ENCODE measurements at regions not wholly inside any gene's neighbourhood (a gene's known extent, or its start where the extent isn't known, plus 50 kb on each side); places are given as distances from the start of the nearest gene placed in this dataset.
"Not testable (repeated sequence)": the region's sequence is repeated elsewhere in the genome, so short reads cannot be mapped to it uniquely, and the experiment has no call there.

GRCh38 chrX:47302396-47302795 is 68.0 kb upstream of the ZNF157 start:
- DNase-seq, result no peak

GRCh38 chrX:47306471-47307023 is 63.8 kb upstream of the ZNF157 start:
- DNase-seq, result not testable (repeated sequence)

- DNase-seq, result peak in 13 of 51 donors; percentile 0 to 13 (median 3)
Observed at GRCh38 chrX:47311932-47312774, 58.2 kb upstream of the ZNF157 start.

- peak in 3 of 51 donors; percentile 0 for DNase-seq
Observed at GRCh38 chrX:47313056-47313455, 57.3 kb upstream of the ZNF157 start.

GRCh38 chrX:47316276-47317025 is 53.9 kb upstream of the ZNF157 start:
- DNase-seq, result peak in 12 of 51 donors; percentile 0 to 5 (median 2)

Measured in hypothalamus (tissue), 51 donors.